H1 (cell line): ENCODE measurements at regions not wholly inside any gene's neighbourhood (a gene's known extent, or its start where the extent isn't known, plus 50 kb on each side); places are given as distances from the start of the nearest gene placed in this dataset.

Source experiments
- CTCF ChIA-PET: fragments of 300-600 bp; sonication (Branson Sonifier 250); formaldehyde crosslinking; loops from one replicate; lab custom pipeline; 2021; ENCODE audit not compliant: partially characterized antibody; lab: Charles Lee
- POLR2A ChIA-PET: fragments of 300-600 bp; sonication (Branson Sonifier 250); formaldehyde crosslinking; loops from one replicate; lab custom pipeline; 2021; ENCODE audit warnings: inconsistent platforms; ENCODE audit not compliant: partially characterized antibody; lab: Charles Lee
- DNase-seq, 2 experiments: peaks; one replicate each; pipeline versions ENCODE4 v3.0.0 to v3.0.0-alpha.2; 2010 to 2022; ENCODE audit warnings: low spot score in 2 of 2, low read depth in 1 of 2, mixed read lengths in 1 of 2
- FAIRE-seq: peaks from 2 replicates; lab custom pipeline; 2011; peaks lifted over from hg19 to GRCh38; lab: Jason Lieb, UNC
- H2AFZ ChIP-seq: 2 replicates; pipeline ENCODE4 v1.8.1; 2012; ENCODE audit warnings: low read length, inconsistent platforms
- H2AK5ac ChIP-seq: 2 replicates; pipeline ENCODE4 v1.6.1; 2013; ENCODE audit warnings: low read depth, low read length
- H2BK120ac ChIP-seq: replicated peaks from 2 replicates; pipeline ENCODE3; 2013; ENCODE audit warnings: low read depth, low read length, inconsistent platforms
- H2BK12ac ChIP-seq: 2 replicates; pipeline ENCODE4 v1.6.1; 2013; ENCODE audit warnings: low read depth, low read length
- H2BK15ac ChIP-seq: 2 replicates; pipeline ENCODE4 v1.6.1; 2013; ENCODE audit warnings: low read length
- H2BK20ac ChIP-seq: 2 replicates; pipeline ENCODE4 v1.6.1; 2013; ENCODE audit warnings: low read length
- H2BK5ac ChIP-seq: 2 replicates; pipeline ENCODE4 v1.6.1; 2013; ENCODE audit warnings: low read depth, low read length
- H3K14ac ChIP-seq: 2 replicates; pipeline ENCODE4 v1.6.1; 2013; ENCODE audit warnings: inconsistent platforms; ENCODE audit not compliant: insufficient read length
- H3K18ac ChIP-seq: 2 replicates; pipeline ENCODE4 v1.6.1; 2013; ENCODE audit warnings: low read length; ENCODE audit errors: extremely low read depth
- H3K23ac ChIP-seq: 2 replicates; pipeline ENCODE4 v1.6.1; 2013; ENCODE audit warnings: inconsistent platforms; ENCODE audit not compliant: insufficient read length
- H3K23me2 ChIP-seq: 2 replicates; pipeline ENCODE4 v1.6.1; 2013; ENCODE audit warnings: low read depth, low read length
- H3K27ac ChIP-seq: 2 replicates; pipeline ENCODE4 v1.6.1; 2011; ENCODE audit warnings: low read depth, low read length, inconsistent platforms
- H3K27me3 ChIP-seq, 4 experiments: replicated peaks in 1 of 4; 1 replicate in 1 of 4; 2 replicates in 3 of 4; pipeline versions ENCODE4 v1.6.1 to v1.8.1; 2011 to 2013; ENCODE audit warnings: low read length in 3 of 4, mild to moderate bottlenecking in 3 of 4, inconsistent platforms in 2 of 4, mixed read lengths in 2 of 4, moderate library complexity in 1 of 4; ENCODE audit not compliant: control insufficient read depth in 3 of 4, insufficient read depth in 3 of 4; ENCODE audit errors: extremely low read depth in 1 of 4
- H3K36me3 ChIP-seq, 4 experiments: 2 replicates each; pipeline versions ENCODE4 v1.6.1 to v1.8.1; 2011 to 2013; ENCODE audit warnings: mild to moderate bottlenecking in 4 of 4, low read length in 3 of 4, moderate library complexity in 2 of 4, control low read depth in 1 of 4, inconsistent platforms in 1 of 4; ENCODE audit not compliant: insufficient read depth in 4 of 4, control insufficient read depth in 2 of 4
- H3K4ac ChIP-seq: replicated peaks from 2 replicates; pipeline ENCODE3; 2013; ENCODE audit warnings: low read length, low read depth, mixed read lengths, inconsistent platforms; ENCODE audit not compliant: insufficient read length
- H3K4me1 ChIP-seq, 4 experiments: replicated peaks in 1 of 4; 1 replicate in 1 of 4; 2 replicates in 3 of 4; pipeline versions ENCODE4 v1.6.1 to v1.8.1; 2011 to 2013; ENCODE audit warnings: low read length in 3 of 4, inconsistent platforms in 2 of 4, mixed read lengths in 1 of 4; ENCODE audit not compliant: insufficient read depth in 4 of 4, control insufficient read depth in 3 of 4
- H3K4me2 ChIP-seq, 2 experiments: 2 replicates each; pipeline versions ENCODE4 v1.6.1 to v1.8.1; 2011 to 2013; ENCODE audit warnings: low read depth in 2 of 2, low read length in 2 of 2, control low read depth in 1 of 2, inconsistent platforms in 1 of 2, mild to moderate bottlenecking in 1 of 2; ENCODE audit not compliant: insufficient read depth in 1 of 2
- H3K4me3 ChIP-seq, 4 experiments: fragments of 200-600, 300-600 bp in 1 of 4; sonication (generic), shearing (Covaris generic), sonication (Bioruptor Twin) in 1 of 4; 2 replicates each; pipeline versions ENCODE4 v1.5.1 to v1.8.1; 2011 to 2016; ENCODE audit warnings: low read length in 4 of 4, low read depth in 3 of 4, control low read depth in 2 of 4, inconsistent platforms in 2 of 4, mild to moderate bottlenecking in 2 of 4, mixed read lengths in 1 of 4, moderate library complexity in 1 of 4; ENCODE audit not compliant: insufficient read depth in 2 of 4; ENCODE audit errors: extremely low read depth in 1 of 4
- H3K56ac ChIP-seq: replicated peaks from 2 replicates; pipeline ENCODE3; 2013; ENCODE audit warnings: low read depth, mild to moderate bottlenecking, mixed read lengths, low read length, inconsistent platforms; ENCODE audit not compliant: insufficient read length
- H3K79me1 ChIP-seq: 2 replicates; pipeline ENCODE4 v1.6.1; 2013; ENCODE audit warnings: low read depth, low read length, control low read depth
- H3K79me2 ChIP-seq, 2 experiments: 2 replicates each; pipeline versions ENCODE4 v1.6.1 to v1.8.1; 2012 to 2013; ENCODE audit warnings: low read length in 2 of 2, mild to moderate bottlenecking in 2 of 2, inconsistent platforms in 1 of 2; ENCODE audit not compliant: insufficient read depth in 2 of 2, control insufficient read depth in 1 of 2
- H3K9ac ChIP-seq, 4 experiments: replicated peaks in 1 of 4; 1 replicate in 1 of 4; 2 replicates in 3 of 4; pipeline versions ENCODE4 v1.6.1 to v1.8.1; 2011 to 2013; ENCODE audit warnings: low read depth in 3 of 4, low read length in 3 of 4, control low read depth in 2 of 4, mild to moderate bottlenecking in 2 of 4, moderate library complexity in 2 of 4, inconsistent platforms in 1 of 4; ENCODE audit errors: extremely low read depth in 1 of 4
- H3K9me3 ChIP-seq, 2 experiments: 2 replicates each; pipeline versions ENCODE4 v1.6.1 to v1.8.1; 2012 to 2013; ENCODE audit warnings: mild to moderate bottlenecking in 2 of 2, moderate library complexity in 2 of 2, control low read depth in 1 of 2, inconsistent platforms in 1 of 2, low read depth in 1 of 2, low read length in 1 of 2, mixed read lengths in 1 of 2; ENCODE audit not compliant: insufficient read depth in 2 of 2
- H4K20me1 ChIP-seq, 2 experiments: replicated peaks in 1 of 2; 2 replicates each; pipeline versions ENCODE3 to v1.8.1; 2011 to 2013; ENCODE audit warnings: inconsistent platforms in 2 of 2, low read length in 2 of 2, mild to moderate bottlenecking in 1 of 2; ENCODE audit not compliant: insufficient read depth in 2 of 2, control insufficient read depth in 1 of 2
- H4K5ac ChIP-seq: 2 replicates; pipeline ENCODE4 v1.6.1; 2013; ENCODE audit warnings: low read length, low read depth, mixed read lengths, inconsistent platforms; ENCODE audit not compliant: insufficient read length
- H4K8ac ChIP-seq: 2 replicates; pipeline ENCODE4 v1.8.0; 2013; ENCODE audit warnings: mild to moderate bottlenecking, moderate library complexity, low read length, inconsistent platforms; ENCODE audit not compliant: insufficient read depth; ENCODE audit errors: extremely low read depth
- H4K91ac ChIP-seq: replicated peaks from 2 replicates; pipeline ENCODE3; 2013; ENCODE audit warnings: low read length, mixed read lengths, inconsistent platforms; ENCODE audit not compliant: insufficient read length
- BACH1 ChIP-seq: IDR thresholded peaks from 2 replicates; pipeline ENCODE4 v1.6.1; 2012; ENCODE audit warnings: low read length, improper control_type of control experiment
- CBX5 ChIP-seq: fragments of 300-800, 300-1000 bp; sonication (generic); IDR thresholded peaks from 2 replicates; pipeline ENCODE4 v1.7.1; 2016; ENCODE audit warnings: antibody characterized with exemption, low read length, low read depth
- CBX8 ChIP-seq: fragments of 300-800, 300-1000 bp; sonication (generic); IDR thresholded peaks from 2 replicates; pipeline ENCODE4 v1.7.1; 2016; ENCODE audit warnings: low read depth, low read length, borderline replicate concordance
- FOSL1 ChIP-seq: IDR thresholded peaks from 2 replicates; pipeline ENCODE4 v1.6.1; 2011; ENCODE audit warnings: mild to moderate bottlenecking, low read depth, low read length, moderate library complexity; ENCODE audit not compliant: insufficient read depth
- PHF8 ChIP-seq: fragments of 200-600 bp; sonication (generic); conservative IDR thresholded peaks from 2 replicates; pipeline ENCODE4 v1.7.1; 2012; ENCODE audit warnings: low read depth, mild to moderate bottlenecking, inconsistent platforms, low read length, moderate library complexity
- POLR2AphosphoS5 ChIP-seq: IDR thresholded peaks from 2 replicates; pipeline ENCODE4 v1.6.1; 2011; ENCODE audit warnings: low read depth, low read length
- RAD21 ChIP-seq, 2 experiments: IDR thresholded peaks in 1 of 2; conservative IDR thresholded peaks in 1 of 2; 2 replicates each; pipeline ENCODE4 v1.6.1; 2011; ENCODE audit warnings: low read depth in 2 of 2, low read length in 2 of 2, improper control_type of control experiment in 1 of 2, inconsistent platforms in 1 of 2, mild to moderate bottlenecking in 1 of 2, moderate library complexity in 1 of 2
- RBBP5 ChIP-seq: IDR thresholded peaks from 2 replicates; pipeline ENCODE4 v1.7.1; 2012; ENCODE audit warnings: low read depth, mild to moderate bottlenecking, inconsistent platforms, low read length, moderate library complexity, borderline replicate concordance
- RNF2 ChIP-seq: fragments of 200-900, 300-1000 bp; sonication (generic); IDR thresholded peaks from 2 replicates; pipeline ENCODE4 v1.7.1; 2016; ENCODE audit warnings: borderline replicate concordance, low read depth, mild to moderate bottlenecking, antibody characterized with exemption, low read length; ENCODE audit not compliant: poor library complexity, severe bottlenecking; ENCODE audit errors: missing control alignments
- SAP30 ChIP-seq: fragments of 300-600 bp; sonication (generic); IDR thresholded peaks from 2 replicates; pipeline ENCODE4 v1.7.1; 2012; ENCODE audit warnings: low read length, moderate library complexity, mild to moderate bottlenecking, inconsistent platforms; ENCODE audit not compliant: insufficient read depth, insufficient replicate concordance
- SRF ChIP-seq: IDR thresholded peaks from 2 replicates; pipeline ENCODE4 v1.6.1; 2011; ENCODE audit warnings: mild to moderate bottlenecking, low read depth, low read length, moderate library complexity
- TAF7 ChIP-seq: optimal IDR thresholded peaks from 2 replicates; pipeline ENCODE3; 2011; ENCODE audit warnings: low read depth, mild to moderate bottlenecking, inconsistent platforms, low read length, moderate library complexity, borderline replicate concordance
- WGBS, 2 experiments: shearing (Covaris generic) in 1 of 2; methylation state at CpG; one replicate each; pipeline versions ENCODE4 v1.1.6 to v1.1.7; 2013 to 2015; ENCODE audit warnings: low lambda C conversion rate in 2 of 2, mixed read lengths in 2 of 2, inconsistent platforms in 1 of 2, low coverage in 1 of 2, missing lambda C conversion rate in 1 of 2; ENCODE audit not compliant: insufficient replicate concordance in 2 of 2, insufficient coverage in 1 of 2, insufficient read length in 1 of 2; ENCODE audit errors: extremely low coverage in 1 of 2, missing lambda C conversion rate in 1 of 2; 5-methylcytosine and 5-hydroxymethylcytosine counted together

GRCh38 chr17:37838276-37838675, 85.9 kb upstream of the TBC1D3K start:
- Histone ChIP-seq H3K27ac (no peak overlapping the region), H2BK20ac (no peak overlapping the region), H3K4me2 (no peak overlapping the region), H3K9ac (no peak overlapping the region)
- TF ChIP-seq SAP30 (no peak), TAF7 (no peak), FOSL1 (no peak), RAD21 (IDR thresholded peaks at IDR 0.05 in 1 of 2, conservative IDR thresholded peaks at IDR 0.05 in 1 of 2; ENCODE audit: low read depth in 2 of 2, low read length in 2 of 2) (no peak), BACH1 (no peak), CBX5 (no peak), RBBP5 (no peak), POLR2AphosphoS5 (no peak), RNF2 (no peak), SRF (no peak), CBX8 (no peak), PHF8 (no peak)
- TF ChIP-seq, all 59 proteins: peak for 0
- H3K27me3 ChIP-seq = no peaks in the 10 kb centered on the region
- WGBS, 2 experiments = 88% methylated on average over 8 of the region's 8 CpGs; no CpG with 5 or more reads in 1 of the 2 experiments
- H4K5ac ChIP-seq = no peak overlapping the region
- peaks cover 0 to 2% of the 10 kb centered on the region in 2 experiments for H4K20me1 ChIP-seq
- H4K8ac ChIP-seq = peak overlapping the region; percentile 30; the same call in 1 of the 2 replicates
- no peak overlapping the region for H2AK5ac ChIP-seq
- H3K14ac ChIP-seq = no peak overlapping the region
- POLR2A ChIA-PET = no interaction called here
- CTCF ChIA-PET = interaction anchor here (0.8 kb wide), 2 partner anchors 16 to 47 kb away, joined by 3 read pairs; no protein-coding TSS in a partner anchor
- no peaks in the 10 kb centered on the region for H3K9me3 ChIP-seq
- no peaks in the 10 kb centered on the region for H3K36me3 ChIP-seq
- H3K23ac ChIP-seq = no peak overlapping the region
- no peaks in the 10 kb centered on the region for H3K79me2 ChIP-seq
- H3K79me1 ChIP-seq = no peaks in the 10 kb centered on the region
- DNase-seq (no peak), FAIRE-seq (no peak)
- no peak overlapping the region for H4K91ac ChIP-seq
- H2BK12ac ChIP-seq = no peak overlapping the region
- H3K18ac ChIP-seq = no peak overlapping the region
- H3K56ac ChIP-seq = no peak overlapping the region
- H2BK5ac ChIP-seq = no peak overlapping the region
- H2BK15ac ChIP-seq = no peak overlapping the region
- H2AFZ ChIP-seq = no peak overlapping the region
- no peak overlapping the region for H2BK120ac ChIP-seq
- no peaks in the 10 kb centered on the region for H3K23me2 ChIP-seq
- H3K4ac ChIP-seq = no peak overlapping the region
- no peak overlapping the region for H3K4me3 ChIP-seq
- H3K4me1 ChIP-seq = no peaks in the 10 kb centered on the region
